Heart right ventricle (tissue), 16 donors: ENCODE measurements at regions not wholly inside any gene's neighbourhood (a gene's known extent, or its start where the extent isn't known, plus 50 kb on each side); places are given as distances from the start of the nearest gene placed in this dataset.

Experiments
- ATAC-seq, 8 donors: fragments of 200-7000 bp; cut with Tn5 transposase; one replicate each; pipeline ENCODE4 v1.9.1; 2020; ENCODE audit warnings: mild to moderate bottlenecking in 8 of 8, moderate library complexity in 8 of 8, moderate number of reproducible peaks in 1 of 8
- DNase-seq, 2 donors: peaks; one replicate each; pipeline ENCODE4 v3.0.0-alpha.2; 2020
- H3K27ac ChIP-seq, 10 donors: fragments of 200-600 bp; sonication (generic) in 2 of 10; one replicate each; pipeline versions ENCODE4 v1.5.0 to v1.8.0; 2020 to 2022; ENCODE audit warnings: mild to moderate bottlenecking in 3 of 10
- H3K27me3 ChIP-seq, 7 donors: fragments of 200-600 bp; one replicate each; pipeline ENCODE4 v1.8.0; 2021 to 2022; ENCODE audit warnings: mild to moderate bottlenecking in 2 of 7
- H3K36me3 ChIP-seq, 9 donors: fragments of 200-600 bp; sonication (generic) in 1 of 9; one replicate each; pipeline versions ENCODE4 v1.5.0 to v1.8.0; 2020 to 2022; ENCODE audit warnings: mild to moderate bottlenecking in 2 of 9
- H3K4me1 ChIP-seq, 9 donors: fragments of 200-600 bp; sonication (generic) in 1 of 9; one replicate each; pipeline versions ENCODE4 v1.5.0 to v1.8.0; 2020 to 2022; ENCODE audit warnings: mild to moderate bottlenecking in 4 of 9
- H3K4me3 ChIP-seq, 10 donors: fragments of 200-600 bp; sonication (generic) in 2 of 10; one replicate each; pipeline versions ENCODE4 v1.5.0 to v1.8.0; 2020 to 2022; ENCODE audit warnings: mild to moderate bottlenecking in 7 of 10, moderate library complexity in 2 of 10
- H3K9me3 ChIP-seq, 11 donors: fragments of 200-600 bp in 10 of 11; sonication (generic) in 2 of 11; one replicate each; pipeline versions ENCODE4 v1.5.0 to v1.8.0; 2013 to 2022; ENCODE audit warnings: mild to moderate bottlenecking in 2 of 11, control low read depth in 1 of 11, moderate library complexity in 1 of 11
- CTCF ChIP-seq, 9 donors: fragments of 200-600 bp; sonication (generic) in 2 of 9; IDR thresholded peaks; one replicate each; pipeline versions ENCODE4 v1.5.0 to v1.8.0; 2021 to 2022; ENCODE audit warnings: antibody characterized with exemption in 9 of 9, mild to moderate bottlenecking in 5 of 9, moderate library complexity in 1 of 9
- WGBS, 2 donors: extraction: QIAGEN DNeasy Blood & Tissue Kit; methylation state at CpG; one replicate each; pipeline ENCODE4 v1.1.7; 2013; ENCODE audit warnings: inconsistent platforms in 1 of 2; 5-methylcytosine and 5-hydroxymethylcytosine counted together
- intact Hi-C, 10 donors: fragments of 100-400 bp; cut with DNase I; formaldehyde crosslinking; loops; one replicate each; pipeline versions ENCODE4 v1.11.1 to v1.14.2; 2022
- donor health status: Arrhythmogenic right ventricular cardiomyopathy.
- donor health status: ischemic (EF 13 %, LVEDD 7.1; RV severe dilation, severe dysfunction).
- donor health status: healthy with polysubstance abuse.
- donor health status: DM: no; HTN: yes; CAD: no.
- donor health status: DM: no; HTN: no; CAD: no.
- donor health status: ischemic (EF 25% LVEDD 6.9; RV normal size, moderate dysfunction).
- donor health status: ischemic (EF 25% LVEDD 5.7; RV mildly dilated, moderate dysfunction).
- donor health status: healthy.
- donor health status: DM: yes; HTN: yes; CAD: no.
- donor health status: Ischemic cardiomyopathy.
- donor health status: ischemic (EF 35%, LVEDD 5.7; RV mildly dilated, moderate dysfunction).
- donor health status: nonischemic (EF 11% LVEDD 7.7; RV severe dilation, severe dysfunction).
- donor health status: DM: yes; HTN: yes; CAD: no.
- donor health status: PGD.
- donor health status: ischemic (EF 29% LVEDD 5.4; RV normal size, mild dysfunction).
- donor health status: nonischemic (EF 23%, LVEDD 6.1; RV moderate dilation, normal function).

- no peak overlapping the region for H3K4me3 ChIP-seq
- H3K27me3 ChIP-seq = no peaks in the 10 kb centered on the region
- no peak for ATAC-seq
- no peak for DNase-seq
- peaks cover 11 to 23% (median 19%) of the 10 kb centered on the region in 9 donors for H3K4me1 ChIP-seq
- no peak overlapping the region for H3K27ac ChIP-seq
- peaks cover 0 to 10% (median 0%) of the 10 kb centered on the region in 11 donors for H3K9me3 ChIP-seq
- TF ChIP-seq CTCF (IDR thresholded peaks at IDR 0.05) = no peak
- H3K36me3 ChIP-seq = no peaks in the 10 kb centered on the region
- intact Hi-C loops = no loop called here
Observed at GRCh38 chr5:173691931-173692330, 75.5 kb upstream of the BOD1 start.

GRCh38 chr5:173693670-173694069 lies 77.2 kb upstream of the BOD1 start:
- Histone ChIP-seq H3K9me3 (peaks cover 0 to 10% (median 0%) of the 10 kb centered on the region in 11 donors), H3K27ac (no peak overlapping the region), H3K27me3 (no peaks in the 10 kb centered on the region), H3K36me3 (no peaks in the 10 kb centered on the region), H3K4me1 (peaks cover 8 to 17% (median 17%) of the 10 kb centered on the region in 9 donors), H3K4me3 (no peak overlapping the region)
- no peak for DNase-seq
- WGBS, 2 donors = 76 to 78% methylated on average over 5 of the region's 5 CpGs
- no peak for TF ChIP-seq CTCF (IDR thresholded peaks at IDR 0.05)
- ATAC-seq = no peak
- intact Hi-C loops = no loop called here

DNA sequence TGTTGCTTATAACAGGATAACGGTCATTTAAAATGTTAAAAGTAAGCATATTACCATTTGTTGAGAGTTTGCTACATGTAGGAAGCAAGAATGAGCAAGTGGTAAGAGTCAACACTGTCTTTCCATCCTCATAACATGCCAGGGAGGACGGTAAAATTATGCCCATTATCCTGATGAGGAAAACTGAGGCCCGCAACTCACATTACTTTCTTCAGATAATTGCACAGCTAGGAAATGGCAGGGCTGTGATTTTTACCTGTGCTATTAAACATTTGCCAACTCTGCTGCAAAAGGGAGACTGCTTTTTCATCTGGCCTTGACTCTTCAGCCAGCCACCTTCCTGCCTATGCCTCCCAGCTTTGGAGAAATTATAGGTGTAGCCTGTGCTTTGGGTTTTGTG lies 79.8 kb upstream of the BOD1 start:
- TF ChIP-seq CTCF (IDR thresholded peaks at IDR 0.05) = no peak
- H3K4me1 ChIP-seq = no peaks in the 10 kb centered on the region
- WGBS, 2 donors = 97 to 100% methylated on average over 3 of the region's 3 CpGs
- H3K27me3 ChIP-seq = no peaks in the 10 kb centered on the region
- no peak overlapping the region for H3K4me3 ChIP-seq
- no peaks in the 10 kb centered on the region for H3K36me3 ChIP-seq
- H3K27ac ChIP-seq = no peak overlapping the region
- intact Hi-C loops = no loop called here
- no peak for DNase-seq
- ATAC-seq = no peak
- H3K9me3 ChIP-seq = peaks cover 0 to 10% (median 0%) of the 10 kb centered on the region in 11 donors

- no peak for ATAC-seq
- Histone ChIP-seq H3K27ac (no peak overlapping the region), H3K36me3 (no peaks in the 10 kb centered on the region), H3K9me3 (peaks cover 0 to 10% (median 0%) of the 10 kb centered on the region in 11 donors), H3K4me3 (no peak overlapping the region), H3K27me3 (no peaks in the 10 kb centered on the region), H3K4me1 (no peaks in the 10 kb centered on the region)
- no peak for TF ChIP-seq CTCF (IDR thresholded peaks at IDR 0.05)
- WGBS, 2 donors = 73 to 80% methylated on average over 11 of the region's 11 CpGs
- intact Hi-C loops = no loop called here
- no peak for DNase-seq
Observed at GRCh38 chr5:173697931-173698579, 81.6 kb upstream of the BOD1 start.
